GM12878 (cell line): ENCODE measurements at regions not wholly inside any gene's neighbourhood (a gene's known extent, or its start where the extent isn't known, plus 50 kb on each side); places are given as distances from the start of the nearest gene placed in this dataset.

Experiments
- ATAC-seq: fragments of 200-7000 bp; cut with Tn5 transposase; 3 replicates; pipeline ENCODE4 v1.9.1; 2020; ENCODE audit warnings: mild to moderate bottlenecking, moderate library complexity
- BruUV-seq: library from RNA; stranded (reverse); fragments of 400-500 nt; replicated peaks from 2 replicates; lab custom pipeline; 2021; lab: Mats Ljungman, UMichigan
- CTCF ChIA-PET: fragments of 300-600 bp; sonication (Branson Sonifier 250); formaldehyde crosslinking; extraction: SDS; loops from one replicate; lab custom pipeline; 2021; ENCODE audit warnings: inconsistent platforms; lab: Yijun Ruan, JAX
- POLR2A ChIA-PET: fragments of 350-600 bp; formaldehyde crosslinking; extraction: SDS; loops from one replicate; lab custom pipeline; 2021; ENCODE audit warnings: inconsistent platforms; lab: Charles Lee
- RAD21 ChIA-PET: fragments of 300-600 bp; sonication (Branson Sonifier 250); formaldehyde crosslinking; loops from one replicate; lab custom pipeline; 2023; ENCODE audit warnings: antibody characterized with exemption; ENCODE audit not compliant: unreplicated experiment; lab: Charles Lee
- SMC1A ChIA-PET: fragments of 300-600 bp; sonication (Branson Sonifier 250); formaldehyde crosslinking; loops from one replicate; lab custom pipeline; 2023; ENCODE audit not compliant: unreplicated experiment, uncharacterized antibody; lab: Charles Lee
- DNase-seq: peaks from one replicate; pipeline ENCODE4 v3.0.0-alpha.2; 2011; ENCODE audit warnings: low read depth, low spot score
- FAIRE-seq: peaks from 3 replicates; lab custom pipeline; 2011; peaks lifted over from hg19 to GRCh38; lab: Jason Lieb, UNC
- H2AFZ ChIP-seq: 2 replicates; pipeline ENCODE4 v1.6.0; 2011; ENCODE audit warnings: low read depth, low read length, control low read depth; ENCODE audit not compliant: control insufficient read depth
- H3K27ac ChIP-seq: 2 replicates; pipeline ENCODE4 v1.5.1; 2011; ENCODE audit warnings: control low read depth; ENCODE audit not compliant: control insufficient read depth, insufficient read depth
- H3K27me3 ChIP-seq, 2 experiments: replicated peaks in 1 of 2; 2 replicates each; pipeline versions ENCODE4 v1.6.0 to v1.6.1; 2011; ENCODE audit warnings: low read length in 1 of 2; ENCODE audit not compliant: control insufficient read depth in 2 of 2, insufficient read depth in 2 of 2
- H3K36me3 ChIP-seq, 2 experiments: 2 replicates each; pipeline ENCODE4 v1.5.1; 2011; ENCODE audit warnings: low read length in 1 of 2; ENCODE audit not compliant: control insufficient read depth in 2 of 2, insufficient read depth in 2 of 2
- H3K4me1 ChIP-seq: 2 replicates; pipeline ENCODE4 v1.6.1; 2011; ENCODE audit warnings: mild to moderate bottlenecking, low read length, moderate library complexity, mixed read lengths; ENCODE audit not compliant: control insufficient read depth, insufficient read depth
- H3K4me2 ChIP-seq: 2 replicates; pipeline ENCODE4 v1.6.0; 2011; ENCODE audit warnings: control low read depth; ENCODE audit not compliant: control insufficient read depth, insufficient read depth
- H3K4me3 ChIP-seq: fragments of 200-600 bp; sonication (generic); 2 replicates; pipeline ENCODE4 v1.5.1; 2016
- H3K79me2 ChIP-seq: 2 replicates; pipeline ENCODE4 v1.6.0; 2011; ENCODE audit warnings: low read length; ENCODE audit not compliant: control insufficient read depth, insufficient read depth
- H3K9ac ChIP-seq: 2 replicates; pipeline ENCODE4 v1.8.0; 2011; ENCODE audit warnings: low read length, control low read depth, mixed read lengths; ENCODE audit not compliant: control insufficient read depth, insufficient read depth
- H3K9me3 ChIP-seq: replicated peaks from 3 replicates; pipeline ENCODE4 v1.5.1; 2011; ENCODE audit warnings: mild to moderate bottlenecking, low read length; ENCODE audit not compliant: control insufficient read depth, insufficient read depth
- H4K20me1 ChIP-seq: 2 replicates; pipeline ENCODE4 v1.6.0; 2011; ENCODE audit not compliant: control insufficient read depth, insufficient read depth
- BMI1 ChIP-seq: fragments of 450-650 bp; IDR thresholded peaks from 2 replicates; pipeline ENCODE4 v1.6.1; 2016; ENCODE audit warnings: mild to moderate bottlenecking, moderate library complexity, borderline replicate concordance
- CBX3 ChIP-seq: fragments of 200-600 bp; sonication (generic); IDR thresholded peaks from 2 replicates; pipeline ENCODE4 v1.6.1; 2016; ENCODE audit warnings: low read depth, borderline replicate concordance
- FOS ChIP-seq: IDR thresholded peaks from 3 replicates; pipeline ENCODE4 v1.6.1; 2011; ENCODE audit warnings: borderline replicate concordance; ENCODE audit not compliant: insufficient read length; ENCODE audit errors: extremely low read depth
- HDGF ChIP-seq: fragments of 450-650 bp; IDR thresholded peaks from 2 replicates; pipeline ENCODE4 v1.6.1; 2016; ENCODE audit warnings: antibody characterized with exemption
- JUND ChIP-seq: IDR thresholded peaks from 2 replicates; pipeline ENCODE4 v1.6.1; 2012; ENCODE audit warnings: low read depth, mild to moderate bottlenecking, low read length, improper control_type of control experiment, moderate library complexity
- NR2C1 ChIP-seq: fragments of 450-650 bp; IDR thresholded peaks from 2 replicates; pipeline ENCODE4 v1.6.1; 2017; ENCODE audit warnings: antibody characterized with exemption, mild to moderate bottlenecking, moderate library complexity
- RB1 ChIP-seq: fragments of 450-650 bp; formaldehyde crosslinking; IDR thresholded peaks from 2 replicates; pipeline ENCODE4 v1.6.1; 2017; ENCODE audit warnings: mild to moderate bottlenecking, borderline replicate concordance
- TBL1XR1 ChIP-seq: IDR thresholded peaks from 2 replicates; pipeline ENCODE4 v1.6.1; 2012; ENCODE audit warnings: low read depth, low read length, improper control_type of control experiment
- WGBS: methylation state at CpG from one replicate; pipeline ENCODE4 v1.1.6; 2016; ENCODE audit warnings: low lambda C conversion rate; ENCODE audit not compliant: insufficient replicate concordance, insufficient coverage; ENCODE audit errors: missing lambda C conversion rate; 5-methylcytosine and 5-hydroxymethylcytosine counted together
- in situ Hi-C: fragments of 300-500 bp; cut with MboI; formaldehyde crosslinking; loops from 9 replicates; pipeline ENCODE4 v1.14.3; 2018; ENCODE audit warnings: mixed read lengths
- intact Hi-C: fragments of 100-400 bp; cut with micrococcal nuclease; formaldehyde crosslinking; loops from one replicate; pipeline ENCODE4 v1.14.2; 2022; ENCODE audit not compliant: unreplicated experiment
- TF ChIP-seq, protein P1 (sequence below): fragments of 450-650 bp; IDR thresholded peaks from 2 replicates; pipeline ENCODE4 v1.6.1; 2016; ENCODE audit warnings: mild to moderate bottlenecking
- TF ChIP-seq, protein P2 (sequence below): fragments of 450-650 bp; formaldehyde crosslinking; IDR thresholded peaks from 2 replicates; pipeline ENCODE4 v1.4.0; 2020; ENCODE audit warnings: mild to moderate bottlenecking, moderate library complexity
- TF ChIP-seq, protein P3 (sequence below): fragments of 450-650 bp; formaldehyde crosslinking; IDR thresholded peaks from 2 replicates; pipeline ENCODE4 v1.4.0; 2022; ENCODE audit warnings: mild to moderate bottlenecking, moderate library complexity

DNA sequence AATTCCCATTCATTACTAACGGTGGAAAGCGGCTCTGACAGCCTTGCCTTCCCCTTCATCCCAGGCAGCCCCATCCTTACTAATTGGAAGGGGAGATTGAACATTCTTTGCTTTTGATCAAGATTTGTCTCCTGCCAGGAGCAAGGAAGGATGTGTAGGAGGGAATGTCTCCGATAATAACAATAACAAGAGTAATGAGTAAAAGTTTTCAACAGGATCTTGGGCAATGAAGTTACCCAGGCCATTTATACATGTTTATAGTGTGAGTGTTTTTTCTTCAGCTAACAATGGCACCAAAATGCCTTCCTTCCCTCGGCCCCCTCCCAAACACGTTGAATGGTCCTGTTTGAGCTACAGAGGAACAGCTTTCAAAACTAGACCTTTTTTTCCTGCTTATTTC is 83.8 kb downstream of the GATA6 start:
- no peaks in the 10 kb centered on the region for H3K9me3 ChIP-seq
- ChIA-PET CTCF (no interaction called here), POLR2A (no interaction called here), RAD21 (no interaction called here), SMC1A (no interaction called here)
- no TSS peak for BruUV-seq
- H3K27ac ChIP-seq = no peak overlapping the region
- WGBS = 48% methylated on average over 5 of the region's 5 CpGs
- no peaks in the 10 kb centered on the region for H3K27me3 ChIP-seq
- H3K36me3 ChIP-seq = no peaks in the 10 kb centered on the region
- H3K79me2 ChIP-seq = no peaks in the 10 kb centered on the region
- ATAC-seq (no peak), FAIRE-seq (no peak), DNase-seq (no peak)
- no peak overlapping the region for H3K4me3 ChIP-seq
- no peak overlapping the region for H2AFZ ChIP-seq
- H3K4me1 ChIP-seq = no peaks in the 10 kb centered on the region
- H3K9ac ChIP-seq = no peak overlapping the region
- in situ Hi-C loops = no loop called here
- TF ChIP-seq TBL1XR1 (no peak), FOS (no peak), BMI1 (no peak), HDGF (no peak), JUND (no peak), RB1 (no peak), NR2C1 (no peak), CBX3 (no peak)
- TF ChIP-seq, protein P1, sequence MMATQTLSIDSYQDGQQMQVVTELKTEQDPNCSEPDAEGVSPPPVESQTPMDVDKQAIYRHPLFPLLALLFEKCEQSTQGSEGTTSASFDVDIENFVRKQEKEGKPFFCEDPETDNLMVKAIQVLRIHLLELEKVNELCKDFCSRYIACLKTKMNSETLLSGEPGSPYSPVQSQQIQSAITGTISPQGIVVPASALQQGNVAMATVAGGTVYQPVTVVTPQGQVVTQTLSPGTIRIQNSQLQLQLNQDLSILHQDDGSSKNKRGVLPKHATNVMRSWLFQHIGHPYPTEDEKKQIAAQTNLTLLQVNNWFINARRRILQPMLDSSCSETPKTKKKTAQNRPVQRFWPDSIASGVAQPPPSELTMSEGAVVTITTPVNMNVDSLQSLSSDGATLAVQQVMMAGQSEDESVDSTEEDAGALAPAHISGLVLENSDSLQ = no peak
- TF ChIP-seq, protein P2, sequence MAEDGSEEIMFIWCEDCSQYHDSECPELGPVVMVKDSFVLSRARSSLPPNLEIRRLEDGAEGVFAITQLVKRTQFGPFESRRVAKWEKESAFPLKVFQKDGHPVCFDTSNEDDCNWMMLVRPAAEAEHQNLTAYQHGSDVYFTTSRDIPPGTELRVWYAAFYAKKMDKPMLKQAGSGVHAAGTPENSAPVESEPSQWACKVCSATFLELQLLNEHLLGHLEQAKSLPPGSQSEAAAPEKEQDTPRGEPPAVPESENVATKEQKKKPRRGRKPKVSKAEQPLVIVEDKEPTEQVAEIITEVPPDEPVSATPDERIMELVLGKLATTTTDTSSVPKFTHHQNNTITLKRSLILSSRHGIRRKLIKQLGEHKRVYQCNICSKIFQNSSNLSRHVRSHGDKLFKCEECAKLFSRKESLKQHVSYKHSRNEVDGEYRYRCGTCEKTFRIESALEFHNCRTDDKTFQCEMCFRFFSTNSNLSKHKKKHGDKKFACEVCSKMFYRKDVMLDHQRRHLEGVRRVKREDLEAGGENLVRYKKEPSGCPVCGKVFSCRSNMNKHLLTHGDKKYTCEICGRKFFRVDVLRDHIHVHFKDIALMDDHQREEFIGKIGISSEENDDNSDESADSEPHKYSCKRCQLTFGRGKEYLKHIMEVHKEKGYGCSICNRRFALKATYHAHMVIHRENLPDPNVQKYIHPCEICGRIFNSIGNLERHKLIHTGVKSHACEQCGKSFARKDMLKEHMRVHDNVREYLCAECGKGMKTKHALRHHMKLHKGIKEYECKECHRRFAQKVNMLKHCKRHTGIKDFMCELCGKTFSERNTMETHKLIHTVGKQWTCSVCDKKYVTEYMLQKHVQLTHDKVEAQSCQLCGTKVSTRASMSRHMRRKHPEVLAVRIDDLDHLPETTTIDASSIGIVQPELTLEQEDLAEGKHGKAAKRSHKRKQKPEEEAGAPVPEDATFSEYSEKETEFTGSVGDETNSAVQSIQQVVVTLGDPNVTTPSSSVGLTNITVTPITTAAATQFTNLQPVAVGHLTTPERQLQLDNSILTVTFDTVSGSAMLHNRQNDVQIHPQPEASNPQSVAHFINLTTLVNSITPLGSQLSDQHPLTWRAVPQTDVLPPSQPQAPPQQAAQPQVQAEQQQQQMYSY (CRISPR knock-in tag) = no peak
- TF ChIP-seq, protein P3, sequence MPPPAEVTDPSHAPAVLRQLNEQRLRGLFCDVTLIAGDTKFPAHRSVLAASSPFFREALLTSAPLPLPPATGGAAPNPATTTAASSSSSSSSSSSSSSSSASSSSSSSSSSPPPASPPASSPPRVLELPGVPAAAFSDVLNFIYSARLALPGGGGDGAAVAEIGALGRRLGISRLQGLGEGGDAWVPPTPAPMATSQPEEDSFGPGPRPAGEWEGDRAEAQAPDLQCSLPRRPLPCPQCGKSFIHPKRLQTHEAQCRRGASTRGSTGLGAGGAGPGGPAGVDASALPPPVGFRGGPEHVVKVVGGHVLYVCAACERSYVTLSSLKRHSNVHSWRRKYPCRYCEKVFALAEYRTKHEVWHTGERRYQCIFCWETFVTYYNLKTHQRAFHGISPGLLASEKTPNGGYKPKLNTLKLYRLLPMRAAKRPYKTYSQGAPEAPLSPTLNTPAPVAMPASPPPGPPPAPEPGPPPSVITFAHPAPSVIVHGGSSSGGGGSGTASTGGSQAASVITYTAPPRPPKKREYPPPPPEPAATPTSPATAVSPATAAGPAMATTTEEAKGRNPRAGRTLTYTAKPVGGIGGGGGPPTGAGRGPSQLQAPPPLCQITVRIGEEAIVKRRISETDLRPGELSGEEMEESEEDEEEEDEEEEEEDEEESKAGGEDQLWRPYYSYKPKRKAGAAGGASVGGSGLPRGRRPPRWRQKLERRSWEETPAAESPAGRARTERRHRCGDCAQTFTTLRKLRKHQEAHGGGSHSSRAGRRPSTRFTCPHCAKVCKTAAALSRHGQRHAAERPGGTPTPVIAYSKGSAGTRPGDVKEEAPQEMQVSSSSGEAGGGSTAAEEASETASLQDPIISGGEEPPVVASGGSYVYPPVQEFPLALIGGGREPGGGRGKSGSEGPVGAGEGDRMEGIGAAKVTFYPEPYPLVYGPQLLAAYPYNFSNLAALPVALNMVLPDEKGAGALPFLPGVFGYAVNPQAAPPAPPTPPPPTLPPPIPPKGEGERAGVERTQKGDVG (CRISPR knock-in tag) = no peak
- no peak overlapping the region for H3K4me2 ChIP-seq
- H4K20me1 ChIP-seq = no peaks in the 10 kb centered on the region
- intact Hi-C loops = loop anchor here (10.0 kb wide), 2 partner anchors 62 to 302 kb away; no protein-coding TSS in a partner anchor
